ENCODE measurements at regions not wholly inside any gene's neighbourhood (a gene's known extent, or its start where the extent isn't known, plus 50 kb on each side); places are given as distances from the start of the nearest gene placed in this dataset.
A peak's percentile ranks its signal among the peaks of the same experiment; 100 is the strongest.

GRCh38 chr2:133685636-133686215 is 117.5 kb upstream of the NCKAP5 start:
- no peak overlapping the region for H3K4me3 ChIP-seq (ENCODE audit: low read depth, low read length)
- no peak for DNase-seq (ENCODE audit: low read depth)
- no peak for TF ChIP-seq CTCF (IDR thresholded peaks at IDR 0.05; ENCODE audit: insufficient read depth, low read length)

- TF ChIP-seq CTCF (IDR thresholded peaks at IDR 0.05; ENCODE audit: insufficient read depth, low read length): no peak
- no peak overlapping the region for H3K4me3 ChIP-seq (ENCODE audit: low read depth, low read length)
- no peak for DNase-seq (ENCODE audit: low read depth)
Observed at GRCh38 chr2:133690780-133691179, 122.5 kb upstream of the NCKAP5 start.

- no peak for TF ChIP-seq CTCF (IDR thresholded peaks at IDR 0.05; ENCODE audit: insufficient read depth, low read length)
- no peak overlapping the region for H3K4me3 ChIP-seq (ENCODE audit: low read depth, low read length)
- DNase-seq (ENCODE audit: low read depth): no peak
Observed at GRCh38 chr2:133691336-133691735, 123.1 kb upstream of the NCKAP5 start.

GRCh38 chr2:133705287-133705686 is 137.0 kb upstream of the NCKAP5 start:
- TF ChIP-seq CTCF (IDR thresholded peaks at IDR 0.05; ENCODE audit: insufficient read depth, low read length): no peak
- no peak overlapping the region for H3K4me3 ChIP-seq (ENCODE audit: low read depth, low read length)
- DNase-seq (ENCODE audit: low read depth): peak; percentile 18

GRCh38 chr2:133710613-133711012 is 142.3 kb upstream of the NCKAP5 start:
- no peak for TF ChIP-seq CTCF (IDR thresholded peaks at IDR 0.05; ENCODE audit: insufficient read depth, low read length)
- DNase-seq (ENCODE audit: low read depth): peak; percentile 26

GRCh38 chr2:133711201-133711600 is 142.9 kb upstream of the NCKAP5 start:
- TF ChIP-seq CTCF (IDR thresholded peaks at IDR 0.05; ENCODE audit: insufficient read depth, low read length): no peak
- no peak overlapping the region for H3K4me3 ChIP-seq (ENCODE audit: low read depth, low read length)
- no peak for DNase-seq (ENCODE audit: low read depth)

More at GRCh38 chr2:133710613-133711012, 142.3 kb upstream of the NCKAP5 start:
- no peak overlapping the region for H3K4me3 ChIP-seq (ENCODE audit: low read depth, low read length)

GRCh38 chr2:133711806-133712205 is 143.5 kb upstream of the NCKAP5 start:
- DNase-seq (ENCODE audit: low read depth): no peak
- TF ChIP-seq CTCF (IDR thresholded peaks at IDR 0.05; ENCODE audit: insufficient read depth, low read length): no peak
- no peak overlapping the region for H3K4me3 ChIP-seq (ENCODE audit: low read depth, low read length)
